IMR-90 (cell line): ENCODE measurements at regions not wholly inside any gene's neighbourhood (a gene's known extent, or its start where the extent isn't known, plus 50 kb on each side); places are given as distances from the start of the nearest gene placed in this dataset.

Experiments
- ATAC-seq: fragments of 200-7000 bp; cut with Tn5 transposase; 2 replicates; pipeline ENCODE4 v1.9.1; 2020; ENCODE audit warnings: low read depth, mild to moderate bottlenecking, moderate library complexity
- BruUV-seq: library from RNA; stranded (reverse); fragments of 400-500 nt; replicated peaks from 2 replicates; lab custom pipeline; 2021; lab: Mats Ljungman, UMichigan
- CTCF ChIA-PET: fragments of 300-600 bp; formaldehyde crosslinking; extraction: SDS; loops from one replicate; lab custom pipeline; 2021; ENCODE audit warnings: antibody characterized with exemption; lab: Yijun Ruan, JAX
- POLR2A ChIA-PET: fragments of 300-600 bp; sonication (Branson Sonifier 250); formaldehyde crosslinking; loops from one replicate; lab custom pipeline; 2022; ENCODE audit warnings: antibody characterized with exemption; ENCODE audit not compliant: unreplicated experiment; lab: Charles Lee
- DNase-seq: peaks from one replicate; pipeline ENCODE4 v3.0.0; 2013
- H2AFZ ChIP-seq: replicated peaks from 2 replicates; pipeline ENCODE3; 2013; ENCODE audit warnings: low read length, mild to moderate bottlenecking; ENCODE audit not compliant: poor library complexity
- H2AK5ac ChIP-seq: 2 replicates; pipeline ENCODE4 v1.6.1; 2013; ENCODE audit warnings: low read depth, low read length, inconsistent platforms
- H2AK9ac ChIP-seq: replicated peaks from 2 replicates; pipeline ENCODE3; 2013; ENCODE audit warnings: mild to moderate bottlenecking, low read depth, low read length, moderate library complexity; ENCODE audit not compliant: poor library complexity
- H2BK120ac ChIP-seq: 2 replicates; pipeline ENCODE4 v1.6.1; 2013; ENCODE audit warnings: low read depth, low read length, inconsistent platforms
- H2BK15ac ChIP-seq: 3 replicates; pipeline ENCODE4 v1.6.1; 2013; ENCODE audit warnings: low read depth, low read length, inconsistent platforms
- H2BK20ac ChIP-seq: 2 replicates; pipeline ENCODE4 v1.6.1; 2013; ENCODE audit warnings: low read depth, mild to moderate bottlenecking, inconsistent platforms, low read length, moderate library complexity
- H2BK5ac ChIP-seq: 2 replicates; pipeline ENCODE4 v1.6.1; 2013; ENCODE audit warnings: mild to moderate bottlenecking, low read depth, low read length, inconsistent platforms; ENCODE audit not compliant: poor library complexity, severe bottlenecking
- H3K14ac ChIP-seq: replicated peaks from 2 replicates; pipeline ENCODE4 v1.6.1; 2013; ENCODE audit warnings: low read depth, low read length, inconsistent platforms
- H3K18ac ChIP-seq: 2 replicates; pipeline ENCODE4 v1.6.1; 2013; ENCODE audit warnings: low read depth, low read length, control low read depth
- H3K23ac ChIP-seq: 2 replicates; pipeline ENCODE4 v1.6.1; 2013; ENCODE audit warnings: low read depth, low read length, inconsistent platforms
- H3K27ac ChIP-seq: 2 replicates; pipeline ENCODE4 v1.5.1; 2013; ENCODE audit warnings: mild to moderate bottlenecking, control low read depth, low read length; ENCODE audit not compliant: insufficient read depth
- H3K27me3 ChIP-seq: 2 replicates; pipeline ENCODE4 v1.6.1; 2013; ENCODE audit warnings: low read length; ENCODE audit not compliant: control insufficient read depth, insufficient read depth
- H3K36me3 ChIP-seq: 2 replicates; pipeline ENCODE4 v1.6.1; 2013; ENCODE audit warnings: low read length, mixed read lengths; ENCODE audit not compliant: control insufficient read depth, insufficient read depth
- H3K4ac ChIP-seq: 2 replicates; pipeline ENCODE4 v1.6.1; 2013; ENCODE audit warnings: low read depth, low read length, inconsistent platforms
- H3K4me1 ChIP-seq: 2 replicates; pipeline ENCODE4 v1.6.1; 2013; ENCODE audit warnings: low read length, mixed read lengths; ENCODE audit not compliant: control insufficient read depth, insufficient read depth
- H3K4me2 ChIP-seq: 2 replicates; pipeline ENCODE4 v1.6.1; 2013; ENCODE audit warnings: low read depth, mild to moderate bottlenecking, control low read depth, low read length, moderate library complexity
- H3K4me3 ChIP-seq: 2 replicates; pipeline ENCODE4 v1.5.1; 2013; ENCODE audit warnings: low read depth, mild to moderate bottlenecking, control low read depth, low read length, moderate library complexity; ENCODE audit not compliant: insufficient read depth
- H3K56ac ChIP-seq: 2 replicates; pipeline ENCODE4 v1.6.1; 2013; ENCODE audit warnings: low read length, inconsistent platforms; ENCODE audit not compliant: insufficient read depth; ENCODE audit errors: extremely low read depth
- H3K79me1 ChIP-seq, 2 experiments: 2 replicates each; pipeline ENCODE4 v1.6.1; 2013; ENCODE audit warnings: low read length in 2 of 2, inconsistent platforms in 1 of 2, low read depth in 1 of 2
- H3K9ac ChIP-seq: 2 replicates; pipeline ENCODE4 v1.6.1; 2013; ENCODE audit warnings: low read depth, low read length, control low read depth
- H3K9me1 ChIP-seq: 2 replicates; pipeline ENCODE4 v1.6.1; 2013; ENCODE audit warnings: low read length, inconsistent platforms; ENCODE audit not compliant: insufficient read depth
- H3K9me3 ChIP-seq: 2 replicates; pipeline ENCODE4 v1.6.1; 2013; ENCODE audit warnings: low read length; ENCODE audit not compliant: control insufficient read depth, insufficient read depth
- H4K20me1 ChIP-seq: 2 replicates; pipeline ENCODE4 v1.6.1; 2013; ENCODE audit warnings: low read length, inconsistent platforms; ENCODE audit not compliant: insufficient read depth
- H4K5ac ChIP-seq: 2 replicates; pipeline ENCODE4 v1.6.1; 2013; ENCODE audit warnings: mild to moderate bottlenecking, low read depth, low read length, control low read depth
- H4K8ac ChIP-seq, 2 experiments: 2 replicates each; pipeline ENCODE4 v1.6.1; 2013; ENCODE audit warnings: low read depth in 2 of 2, low read length in 2 of 2, control low read depth in 1 of 2, inconsistent platforms in 1 of 2
- H4K91ac ChIP-seq: 2 replicates; pipeline ENCODE4 v1.6.1; 2013; ENCODE audit warnings: low read depth, low read length, inconsistent platforms; ENCODE audit not compliant: insufficient read depth
- CEBPB ChIP-seq: IDR thresholded peaks from 2 replicates; pipeline ENCODE4 v1.6.1; 2012; ENCODE audit warnings: low read depth, low read length, improper control_type of control experiment
- CTCF ChIP-seq: conservative IDR thresholded peaks from 2 replicates; pipeline ENCODE4 v1.5.1; 2012; ENCODE audit warnings: mild to moderate bottlenecking, low read depth, low read length, improper control_type of control experiment
- ELK1 ChIP-seq: fragments of 150-350 bp; IDR thresholded peaks from 2 replicates; pipeline ENCODE4 v1.6.1; 2016; ENCODE audit warnings: low read depth, mild to moderate bottlenecking, low read length, moderate library complexity, borderline replicate concordance
- FOS ChIP-seq: fragments of 150-350 bp; IDR thresholded peaks from 2 replicates; pipeline ENCODE4 v1.6.1; 2016; ENCODE audit warnings: low read depth, low read length
- MAFK ChIP-seq: IDR thresholded peaks from 2 replicates; pipeline ENCODE4 v1.6.1; 2012; ENCODE audit warnings: low read depth, low read length, improper control_type of control experiment
- POLR2A ChIP-seq: IDR thresholded peaks from 2 replicates; pipeline ENCODE4 v1.6.1; 2012; ENCODE audit warnings: mild to moderate bottlenecking, low read depth, low read length
- RAD21 ChIP-seq: IDR thresholded peaks from 2 replicates; pipeline ENCODE4 v1.6.1; 2012; ENCODE audit warnings: low read length, improper control_type of control experiment
- RCOR1 ChIP-seq: IDR thresholded peaks from 2 replicates; pipeline ENCODE4 v1.6.1; 2012; ENCODE audit warnings: mild to moderate bottlenecking, low read length, improper control_type of control experiment; ENCODE audit not compliant: insufficient replicate concordance
- RFX5 ChIP-seq: IDR thresholded peaks from 2 replicates; pipeline ENCODE4 v1.8.0; 2012; ENCODE audit warnings: low read depth, mild to moderate bottlenecking, low read length, moderate library complexity
- SMC3 ChIP-seq: fragments of 150-350 bp; IDR thresholded peaks from 2 replicates; pipeline ENCODE4 v1.6.1; 2016; ENCODE audit warnings: low read depth, mild to moderate bottlenecking, antibody characterized with exemption, low read length, moderate library complexity
- WGBS, 2 experiments: methylation state at CpG; one replicate each; pipeline versions ENCODE4 v1.1.5 to v1.1.7; 2013; ENCODE audit warnings: missing lambda C conversion rate in 2 of 2; ENCODE audit not compliant: insufficient read length in 1 of 2; ENCODE audit errors: extremely low coverage in 2 of 2; 5-methylcytosine and 5-hydroxymethylcytosine counted together
- dilution Hi-C: fragments of 300-500 bp; cut with HindIII; formaldehyde crosslinking; loops from one replicate; pipeline ENCODE4 v1.14.3; 2018; ENCODE audit warnings: low sequenced_read_pairs; ENCODE audit not compliant: unreplicated experiment
- in situ Hi-C: fragments of 300-500 bp; cut with MboI; formaldehyde crosslinking; loops from 3 replicates; pipeline ENCODE4 v1.14.3; 2019; ENCODE audit warnings: low sequenced_read_pairs, inconsistent platforms, mixed read lengths
- intact Hi-C: fragments of 100-400 bp; cut with micrococcal nuclease; formaldehyde crosslinking; loops from 2 replicates; pipeline ENCODE4 v1.10.0; 2022

- no peak overlapping the region for H2BK5ac ChIP-seq
- H3K4ac ChIP-seq = no peak overlapping the region
- H3K9me3 ChIP-seq = no peaks in the 10 kb centered on the region
- CTCF ChIA-PET = no interaction called here
- no peak overlapping the region for H3K56ac ChIP-seq
- H4K8ac ChIP-seq = no peak overlapping the region
- ATAC-seq = no peak
- in situ Hi-C loops = no loop called here
- TF ChIP-seq MAFK (no peak), RAD21 (no peak), ELK1 (no peak), RCOR1 (no peak), RFX5 (no peak), CTCF (no peak), SMC3 (no peak), POLR2A (no peak), FOS (no peak), CEBPB (no peak)
- no TSS peak for BruUV-seq
- WGBS, 2 experiments = no CpG with 5 or more reads among the region's 3 CpGs
- intact Hi-C loops = no loop called here
- H3K4me1 ChIP-seq = peaks cover 2% of the 10 kb centered on the region
- H3K14ac ChIP-seq = no peak overlapping the region
- no peak overlapping the region for H2AFZ ChIP-seq
- peak overlapping the region; percentile 30; the same call in 1 of the 2 replicates for H2AK5ac ChIP-seq
- H4K5ac ChIP-seq = no peak overlapping the region
- H2AK9ac ChIP-seq = no peak overlapping the region
- H3K36me3 ChIP-seq = no peaks in the 10 kb centered on the region
- no peak overlapping the region for H3K23ac ChIP-seq
- H3K9me1 ChIP-seq = no peaks in the 10 kb centered on the region
- no peak overlapping the region for H4K91ac ChIP-seq
- H3K9ac ChIP-seq = no peak overlapping the region
- H2BK15ac ChIP-seq = no peak overlapping the region
- no peak overlapping the region; the same call in 1 of the 2 replicates for H2BK20ac ChIP-seq
- no peak overlapping the region for H3K4me2 ChIP-seq
- no peak overlapping the region for H3K4me3 ChIP-seq
- H4K20me1 ChIP-seq = no peaks in the 10 kb centered on the region
- no peak overlapping the region; the same call in 1 of the 2 replicates for H3K18ac ChIP-seq
- POLR2A ChIA-PET = no interaction called here
- no peak overlapping the region for H2BK120ac ChIP-seq
- no peak overlapping the region for H3K27ac ChIP-seq
- dilution Hi-C loops = no loop called here
- no peaks in the 10 kb centered on the region for H3K27me3 ChIP-seq
- no peaks in the 10 kb centered on the region for H3K79me1 ChIP-seq
- no peak for DNase-seq
Measured at GRCh38 chr3:110301781-110302180, 769.8 kb upstream of the NECTIN3 start.
